GM12891 (cell line): ENCODE measurements at regions not wholly inside any gene's neighbourhood (a gene's known extent, or its start where the extent isn't known, plus 50 kb on each side); places are given as distances from the start of the nearest gene placed in this dataset.

Experiments
- DNase-seq: peaks from one replicate; pipeline ENCODE4 v3.0.0; 2011; ENCODE audit warnings: low spot score; ENCODE audit not compliant: insufficient read length
- FAIRE-seq: peaks from 2 replicates; lab custom pipeline; 2011; peaks lifted over from hg19 to GRCh38; lab: Jason Lieb, UNC
- PAX5 ChIP-seq: IDR thresholded peaks from 2 replicates; pipeline ENCODE4 v1.6.1; 2011; ENCODE audit warnings: low read length, moderate library complexity, mild to moderate bottlenecking; ENCODE audit not compliant: insufficient read depth, severe bottlenecking
- POLR2A ChIP-seq: IDR thresholded peaks from 2 replicates; pipeline ENCODE4 v1.6.1; 2011; ENCODE audit warnings: low read depth, low read length, control low read depth
- POLR2AphosphoS5 ChIP-seq: IDR thresholded peaks from 2 replicates; pipeline ENCODE4 v1.6.1; 2011; ENCODE audit warnings: low read depth, low read length, control low read depth
- POU2F2 ChIP-seq: IDR thresholded peaks from 2 replicates; pipeline ENCODE4 v1.6.1; 2011; ENCODE audit warnings: low read depth, mild to moderate bottlenecking, control low read depth, low read length, moderate library complexity
- SPI1 ChIP-seq: IDR thresholded peaks from 2 replicates; pipeline ENCODE4 v1.6.1; 2011; ENCODE audit warnings: low read depth, low read length, control low read depth
- TAF1 ChIP-seq: IDR thresholded peaks from 2 replicates; pipeline ENCODE4 v1.6.1; 2011; ENCODE audit warnings: low read depth, low read length, control low read depth

- DNase-seq (no peak), FAIRE-seq (no peak)
- TF ChIP-seq POU2F2 (no peak), PAX5 (no peak)
Observed at GRCh38 chr16:5826332-5826731, 728.7 kb upstream of the EEF2KMT start.

- no peak for FAIRE-seq
- no peak for DNase-seq
- TF ChIP-seq POU2F2 (no peak), PAX5 (no peak), SPI1 (no peak), TAF1 (no peak), POLR2A (no peak), POLR2AphosphoS5 (no peak)
Observed at GRCh38 chr16:5820472-5820871, 722.9 kb upstream of the EEF2KMT start.

GRCh38 chr16:5815570-5816237 lies 718.1 kb upstream of the EEF2KMT start:
- DNase-seq (no peak), FAIRE-seq (no peak)
- no peak for TF ChIP-seq POLR2AphosphoS5
- no peak for TF ChIP-seq PAX5

GRCh38 chr16:5801396-5801795 lies 703.8 kb upstream of the EEF2KMT start:
- no peak for FAIRE-seq
- no peak for TF ChIP-seq POLR2A
- TF ChIP-seq TAF1, result no peak
- TF ChIP-seq SPI1, result no peak
- TF ChIP-seq POLR2AphosphoS5, result no peak
- no peak for TF ChIP-seq PAX5
- no peak for TF ChIP-seq POU2F2
- no peak for DNase-seq

- DNase-seq, result no peak
- TF ChIP-seq POU2F2 (no peak), SPI1 (no peak), TAF1 (no peak), PAX5 (no peak), POLR2A (no peak), POLR2AphosphoS5 (no peak)
- FAIRE-seq, result no peak
Observed at GRCh38 chr16:5793556-5793955, 696.0 kb upstream of the EEF2KMT start.

GRCh38 chr16:5791011-5791657 lies 693.5 kb upstream of the EEF2KMT start:
- no peak for DNase-seq
- TF ChIP-seq SPI1, result no peak
- TF ChIP-seq POU2F2, result no peak
- no peak for TF ChIP-seq POLR2A
- no peak for TF ChIP-seq PAX5
- no peak for TF ChIP-seq TAF1
- TF ChIP-seq POLR2AphosphoS5, result no peak
- no peak for FAIRE-seq

- FAIRE-seq, result no peak
- DNase-seq, result no peak
- no peak for TF ChIP-seq SPI1
- no peak for TF ChIP-seq POU2F2
- TF ChIP-seq PAX5, result no peak
- no peak for TF ChIP-seq TAF1
- TF ChIP-seq POLR2AphosphoS5, result no peak
- no peak for TF ChIP-seq POLR2A
Observed at GRCh38 chr16:5790512-5790911, 692.9 kb upstream of the EEF2KMT start.

GRCh38 chr16:5789033-5789432 lies 691.4 kb upstream of the EEF2KMT start:
- TF ChIP-seq TAF1, result no peak
- no peak for TF ChIP-seq SPI1
- TF ChIP-seq PAX5, result no peak
- DNase-seq (no peak), FAIRE-seq (no peak)

- FAIRE-seq (no peak), DNase-seq (no peak)
- TF ChIP-seq TAF1 (no peak), POU2F2 (no peak), PAX5 (no peak), SPI1 (no peak), POLR2AphosphoS5 (no peak), POLR2A (no peak)
Observed at GRCh38 chr16:5781436-5781835, 683.8 kb upstream of the EEF2KMT start.

GRCh38 chr16:5776876-5777275 lies 679.3 kb upstream of the EEF2KMT start:
- no peak for DNase-seq
- no peak for FAIRE-seq
- no peak for TF ChIP-seq PAX5
- no peak for TF ChIP-seq POLR2A
- no peak for TF ChIP-seq POU2F2
- TF ChIP-seq SPI1, result no peak
- no peak for TF ChIP-seq POLR2AphosphoS5
- no peak for TF ChIP-seq TAF1

- no peak for FAIRE-seq
- TF ChIP-seq POU2F2, result no peak
- TF ChIP-seq PAX5, result no peak
- TF ChIP-seq POLR2AphosphoS5, result no peak
- no peak for TF ChIP-seq POLR2A
- TF ChIP-seq TAF1, result no peak
- TF ChIP-seq SPI1, result no peak
- no peak for DNase-seq
Observed at GRCh38 chr16:5775916-5776315, 678.3 kb upstream of the EEF2KMT start.
